ENCODE measurements at regions not wholly inside any gene's neighbourhood (a gene's known extent, or its start where the extent isn't known, plus 50 kb on each side); places are given as distances from the start of the nearest gene placed in this dataset.
A peak's percentile ranks its signal among the peaks of the same experiment; 100 is the strongest.

GRCh38 chr17:68718926-68719325 lies 117.8 kb upstream of the FAM20A start:
- DNase-seq = no peak
- POLR2A ChIA-PET = no interaction called here
- no peaks in the 10 kb centered on the region for H3K36me3 Mint-ChIP-seq
- no peaks in the 10 kb centered on the region for H3K4me1 Mint-ChIP-seq
- peaks cover 4 to 33% (median 12%) of the 10 kb centered on the region in 5 donors for H3K27me3 Mint-ChIP-seq
- no peaks in the 10 kb centered on the region for H3K9me3 Mint-ChIP-seq
- H3K27ac Mint-ChIP-seq = no peak overlapping the region
- no peak for ATAC-seq
- H3K4me3 Mint-ChIP-seq = no peak overlapping the region

GRCh38 chr17:68718465-68718864 lies 117.3 kb upstream of the FAM20A start:
- no peak for DNase-seq
- Mint-ChIP-seq H3K4me1 (no peaks in the 10 kb centered on the region), H3K27me3 (peaks cover 4 to 33% (median 14%) of the 10 kb centered on the region in 5 donors), H3K36me3 (no peaks in the 10 kb centered on the region), H3K4me3 (no peak overlapping the region), H3K9me3 (no peaks in the 10 kb centered on the region), H3K27ac (no peak overlapping the region)
- POLR2A ChIA-PET = no interaction called here
- ATAC-seq = no peak

GRCh38 chr17:68714676-68715075 lies 113.5 kb upstream of the FAM20A start:
- H3K27me3 Mint-ChIP-seq = peaks cover 15 to 38% (median 20%) of the 10 kb centered on the region in 5 donors
- H3K9me3 Mint-ChIP-seq = no peaks in the 10 kb centered on the region
- POLR2A ChIA-PET = no interaction called here
- no peak overlapping the region for H3K4me3 Mint-ChIP-seq
- DNase-seq (no peak), ATAC-seq (no peak)
- no peak overlapping the region for H3K27ac Mint-ChIP-seq
- no peaks in the 10 kb centered on the region for H3K4me1 Mint-ChIP-seq
- H3K36me3 Mint-ChIP-seq = no peaks in the 10 kb centered on the region

- H3K4me3 Mint-ChIP-seq = no peak overlapping the region
These were observed 110.7 kb upstream of the FAM20A start for GRCh38 chr17:68711858-68712257.

DNA sequence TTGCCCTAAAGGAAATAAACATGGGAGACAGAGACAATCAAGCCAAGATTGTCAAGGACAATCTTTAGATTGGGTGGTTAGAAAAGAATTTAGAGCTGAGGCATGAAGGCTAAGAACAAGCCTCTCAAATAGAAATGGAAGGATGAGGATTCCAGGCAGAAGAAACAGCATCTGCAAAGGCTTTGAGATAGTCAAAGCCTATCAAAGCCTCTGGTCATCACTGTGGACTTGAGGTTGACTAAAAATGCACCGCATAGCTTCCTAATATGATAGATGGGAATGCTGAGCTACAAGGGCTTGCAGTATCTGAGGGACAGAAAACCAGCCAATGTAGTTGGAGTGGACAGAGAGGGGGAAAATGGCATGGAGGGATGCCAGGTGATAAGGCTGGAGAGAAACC lies 109.8 kb upstream of the FAM20A start:
- Mint-ChIP-seq H3K27me3 (peaks cover 17 to 24% (median 21%) of the 10 kb centered on the region in 5 donors), H3K4me3 (no peak overlapping the region), H3K9me3 (no peaks in the 10 kb centered on the region), H3K36me3 (no peaks in the 10 kb centered on the region), H3K4me1 (no peaks in the 10 kb centered on the region), H3K27ac (no peak overlapping the region)
- no peak for ATAC-seq
- POLR2A ChIA-PET = no interaction called here
- DNase-seq = no peak

More at GRCh38 chr17:68711858-68712257, 110.7 kb upstream of the FAM20A start:
- POLR2A ChIA-PET = no interaction called here
- H3K9me3 Mint-ChIP-seq = no peaks in the 10 kb centered on the region
- H3K27ac Mint-ChIP-seq = no peak overlapping the region
- no peak for ATAC-seq
- H3K4me1 Mint-ChIP-seq = no peaks in the 10 kb centered on the region
- H3K36me3 Mint-ChIP-seq = no peaks in the 10 kb centered on the region
- peaks cover 19 to 31% (median 21%) of the 10 kb centered on the region in 5 donors for H3K27me3 Mint-ChIP-seq
- DNase-seq = no peak

DNA sequence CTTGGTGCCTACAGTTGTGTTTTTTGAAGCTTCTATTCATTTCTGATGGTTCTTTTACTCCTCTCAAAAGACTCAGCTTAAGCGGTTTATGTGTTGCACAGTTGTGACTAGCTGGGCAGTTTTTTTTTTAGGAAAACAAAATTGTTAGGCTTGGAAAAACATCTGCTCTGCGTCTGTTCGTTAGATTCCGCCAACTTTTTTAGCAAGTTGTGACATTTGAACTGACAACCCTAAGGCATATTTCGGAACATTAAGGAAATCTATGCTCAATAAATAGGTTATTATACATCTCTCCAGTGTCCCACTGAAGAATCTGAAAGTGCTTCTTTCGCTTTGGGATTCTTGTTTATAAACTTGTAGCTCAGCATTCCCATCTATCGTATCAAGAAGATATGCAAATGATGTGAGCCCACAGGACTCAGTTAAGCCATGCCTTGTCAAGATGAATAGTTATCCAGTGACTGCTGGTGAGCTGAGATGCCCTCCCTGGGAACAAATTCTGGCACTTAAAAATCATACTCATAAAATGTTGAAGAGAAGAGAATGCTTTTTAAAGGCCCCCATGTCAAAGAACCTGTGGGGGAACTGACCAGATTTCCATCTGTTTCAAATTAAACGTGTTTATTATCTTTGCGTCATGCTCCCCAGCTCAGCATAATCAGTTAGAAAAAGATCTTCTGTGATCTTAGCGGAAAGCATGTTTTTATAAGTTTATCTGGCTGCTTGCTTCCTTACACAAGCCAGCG lies 109.0 kb upstream of the FAM20A start:
- Mint-ChIP-seq H3K4me1 (no peaks in the 10 kb centered on the region), H3K9me3 (peaks cover 0 to under 1% (median 0%) of the 10 kb centered on the region in 9 donors), H3K4me3 (no peak overlapping the region), H3K27ac (no peak overlapping the region), H3K36me3 (no peaks in the 10 kb centered on the region), H3K27me3 (peaks cover 15 to 24% (median 21%) of the 10 kb centered on the region in 5 donors)
- ATAC-seq (no peak), DNase-seq (no peak)
- POLR2A ChIA-PET = no interaction called here

DNA sequence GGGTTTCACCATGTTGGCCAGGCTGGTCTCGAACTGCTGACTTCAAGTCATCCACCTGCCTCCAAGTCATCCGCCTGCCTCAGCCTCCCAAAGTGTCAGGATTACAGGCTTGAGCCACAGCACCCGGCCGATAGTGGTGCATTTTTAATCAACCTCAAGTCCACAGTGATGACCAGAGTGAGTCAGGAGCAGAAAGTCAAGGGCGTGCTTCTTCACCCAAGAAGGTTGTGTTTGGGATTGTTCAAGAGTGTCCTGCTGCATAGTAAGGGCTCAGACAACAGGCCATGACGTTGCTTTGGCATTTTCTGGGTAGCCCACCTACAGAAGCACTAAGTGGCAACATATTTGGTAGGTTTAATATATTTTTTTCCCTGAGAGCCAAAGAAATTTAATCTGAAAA lies 108.3 kb upstream of the FAM20A start:
- Mint-ChIP-seq H3K4me1 (no peaks in the 10 kb centered on the region), H3K27me3 (peaks cover 12 to 26% (median 21%) of the 10 kb centered on the region in 5 donors), H3K4me3 (no peak overlapping the region), H3K9me3 (peaks cover 0 to 2% (median 0%) of the 10 kb centered on the region in 9 donors), H3K27ac (no peak overlapping the region), H3K36me3 (no peaks in the 10 kb centered on the region)
- POLR2A ChIA-PET = no interaction called here
- ATAC-seq = no peak
- no peak for DNase-seq

- no peaks in the 10 kb centered on the region for H3K36me3 Mint-ChIP-seq
- no peak overlapping the region for H3K4me3 Mint-ChIP-seq
- DNase-seq (no peak), ATAC-seq (no peak)
- POLR2A ChIA-PET = no interaction called here
- peak overlapping the region in 1 of 10 donors; percentile 54 for H3K27ac Mint-ChIP-seq
- H3K27me3 Mint-ChIP-seq = peaks cover 6 to 33% (median 22%) of the 10 kb centered on the region in 5 donors
- peaks cover 0 to 13% (median 0%) of the 10 kb centered on the region in 9 donors for H3K9me3 Mint-ChIP-seq
- H3K4me1 Mint-ChIP-seq = no peaks in the 10 kb centered on the region
These were observed 105.9 kb upstream of the FAM20A start for GRCh38 chr17:68707031-68707430.

DNA sequence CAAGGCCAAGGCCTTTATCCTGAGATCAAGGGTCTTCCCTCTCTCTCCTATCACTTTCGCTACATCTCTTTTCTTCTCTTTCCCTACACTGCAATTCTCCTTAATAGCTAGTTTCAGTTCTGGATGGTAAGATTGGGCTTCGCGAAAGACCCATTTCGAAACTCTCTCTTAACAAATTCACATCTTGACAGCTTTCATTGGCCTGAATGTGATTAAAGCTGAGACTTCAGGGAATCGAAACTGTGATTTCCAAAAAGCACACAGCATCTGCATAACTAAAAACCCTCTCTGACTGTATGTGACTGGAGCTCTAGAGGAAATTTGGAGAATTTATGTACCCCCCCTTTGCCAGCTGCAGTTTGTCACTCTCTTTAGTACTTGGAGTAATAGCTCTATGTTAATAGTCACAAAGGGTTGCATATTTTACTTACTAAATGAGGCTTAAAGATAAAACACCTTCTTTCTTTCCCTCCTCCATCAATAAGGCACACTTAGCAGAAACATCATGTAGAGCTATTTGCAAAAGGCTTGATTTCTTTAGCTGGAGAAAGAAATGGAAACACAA lies 105.3 kb upstream of the FAM20A start:
- ATAC-seq (no peak), DNase-seq (no peak)
- POLR2A ChIA-PET = no interaction called here
- Mint-ChIP-seq H3K9me3 (peaks cover 0 to 13% (median 0%) of the 10 kb centered on the region in 9 donors), H3K36me3 (no peaks in the 10 kb centered on the region), H3K27me3 (peaks cover 5 to 27% (median 16%) of the 10 kb centered on the region in 5 donors), H3K27ac (no peak overlapping the region), H3K4me3 (no peak overlapping the region), H3K4me1 (no peaks in the 10 kb centered on the region)

- Mint-ChIP-seq H3K27me3 (peaks cover 4 to 20% (median 11%) of the 10 kb centered on the region in 5 donors), H3K9me3 (peaks cover 0 to 13% (median 0%) of the 10 kb centered on the region in 9 donors), H3K4me1 (no peaks in the 10 kb centered on the region), H3K4me3 (no peak overlapping the region), H3K27ac (no peak overlapping the region), H3K36me3 (no peaks in the 10 kb centered on the region)
- POLR2A ChIA-PET = no interaction called here
- no peak for ATAC-seq
- DNase-seq = no peak
These were observed 104.5 kb upstream of the FAM20A start for GRCh38 chr17:68705714-68706076.

GRCh38 chr17:68704871-68705713 lies 103.9 kb upstream of the FAM20A start:
- H3K4me3 Mint-ChIP-seq = no peak overlapping the region
- ATAC-seq = no peak
- no peak overlapping the region for H3K27ac Mint-ChIP-seq
- H3K4me1 Mint-ChIP-seq = no peaks in the 10 kb centered on the region
- POLR2A ChIA-PET = no interaction called here
- no peaks in the 10 kb centered on the region for H3K36me3 Mint-ChIP-seq
- peaks cover 4 to 17% (median 11%) of the 10 kb centered on the region in 5 donors for H3K27me3 Mint-ChIP-seq
- H3K9me3 Mint-ChIP-seq = peaks cover 0 to 13% (median 0%) of the 10 kb centered on the region in 9 donors
- DNase-seq = no peak

GRCh38 chr17:68701046-68701445 lies 99.9 kb upstream of the FAM20A start:
- H3K4me3 Mint-ChIP-seq = no peak overlapping the region
- no peak overlapping the region for H3K27ac Mint-ChIP-seq
- ATAC-seq (no peak), DNase-seq (no peak)
- no peaks in the 10 kb centered on the region for H3K36me3 Mint-ChIP-seq
- H3K4me1 Mint-ChIP-seq = no peaks in the 10 kb centered on the region
- H3K9me3 Mint-ChIP-seq = peaks cover 0 to 13% (median 0%) of the 10 kb centered on the region in 9 donors
- POLR2A ChIA-PET = no interaction called here
- H3K27me3 Mint-ChIP-seq = peaks cover 5 to 27% (median 9%) of the 10 kb centered on the region in 5 donors

GRCh38 chr17:68700421-68700820 lies 99.3 kb upstream of the FAM20A start:
- H3K36me3 Mint-ChIP-seq = no peaks in the 10 kb centered on the region
- no peak for DNase-seq
- H3K27ac Mint-ChIP-seq = no peak overlapping the region
- H3K9me3 Mint-ChIP-seq = peaks cover 0 to 13% (median 0%) of the 10 kb centered on the region in 9 donors
- H3K27me3 Mint-ChIP-seq = peaks cover 5 to 34% (median 14%) of the 10 kb centered on the region in 5 donors
- H3K4me1 Mint-ChIP-seq = peaks cover 0 to 2% (median 0%) of the 10 kb centered on the region in 4 donors
- POLR2A ChIA-PET = no interaction called here
- no peak overlapping the region for H3K4me3 Mint-ChIP-seq
- ATAC-seq = no peak

Measured in naive thymus-derived CD8-positive, alpha-beta T cell (primary cell).